HG02943 (cell line): ENCODE measurements at regions not wholly inside any gene's neighbourhood (a gene's known extent, or its start where the extent isn't known, plus 50 kb on each side); places are given as distances from the start of the nearest gene placed in this dataset.
"Not testable (repeated sequence)": the region's sequence is repeated elsewhere in the genome, so short reads cannot be mapped to it uniquely, and the experiment has no call there.

Source experiments
- ATAC-seq: cut with Tn5 transposase; IDR thresholded peaks from one replicate; pipeline ENCODE4 v1.9.1; 2021; ENCODE audit warnings: mild to moderate bottlenecking, low read depth, moderate library complexity; ENCODE audit not compliant: unreplicated experiment

- ATAC-seq, result no peak
Measured at GRCh38 chrX:38937400-38937799, 136.1 kb downstream of the MID1IP1 start.

DNA sequence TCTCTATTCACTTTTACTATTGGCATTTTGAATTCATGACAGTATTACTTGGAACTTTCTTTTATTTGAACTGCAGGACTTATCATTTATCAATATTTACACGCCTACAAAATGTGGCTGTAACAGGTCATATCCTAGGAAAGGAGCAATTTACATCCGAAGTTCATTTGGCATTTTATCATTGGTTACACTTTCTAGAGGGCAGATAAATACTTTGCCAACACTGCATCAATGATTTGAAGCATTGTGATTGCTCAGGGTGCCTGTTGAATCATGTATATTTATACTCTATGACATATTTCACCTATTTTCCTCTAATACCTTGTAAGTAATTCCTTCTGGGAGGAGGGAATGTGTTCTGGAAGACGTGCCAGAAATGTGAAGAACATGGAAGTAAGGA, 136.7 kb downstream of the MID1IP1 start:
- ATAC-seq, result no peak

GRCh38 chrX:38939067-38939466, 137.8 kb downstream of the MID1IP1 start:
- ATAC-seq, result no peak

- no peak for ATAC-seq
Measured at GRCh38 chrX:38940547-38940946, 139.3 kb downstream of the MID1IP1 start.

GRCh38 chrX:38941675-38942074, 140.4 kb downstream of the MID1IP1 start:
- ATAC-seq, result no peak

GRCh38 chrX:38943120-38943519, 141.9 kb downstream of the MID1IP1 start:
- no peak for ATAC-seq

GRCh38 chrX:38948046-38948445, 146.8 kb downstream of the MID1IP1 start:
- ATAC-seq, result no peak

DNA sequence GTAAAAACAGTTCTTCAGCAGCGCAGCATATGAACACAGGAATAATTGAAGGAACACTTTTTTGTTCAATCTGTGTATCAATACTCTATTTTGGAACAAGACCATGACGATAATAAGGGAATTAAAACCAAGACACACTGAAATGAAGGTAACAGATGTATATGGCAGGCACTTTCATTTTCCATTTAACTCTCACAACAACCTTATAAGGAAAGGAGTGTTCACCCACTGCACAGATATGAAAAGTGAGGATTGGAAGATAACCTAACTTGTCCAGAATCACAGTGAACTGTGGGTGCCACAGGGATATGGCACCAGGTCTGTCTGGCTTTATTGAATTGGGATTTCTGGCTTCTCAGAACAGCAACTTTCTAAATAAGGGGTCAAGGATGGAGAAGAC, 153.3 kb downstream of the MID1IP1 start:
- no peak for ATAC-seq

DNA sequence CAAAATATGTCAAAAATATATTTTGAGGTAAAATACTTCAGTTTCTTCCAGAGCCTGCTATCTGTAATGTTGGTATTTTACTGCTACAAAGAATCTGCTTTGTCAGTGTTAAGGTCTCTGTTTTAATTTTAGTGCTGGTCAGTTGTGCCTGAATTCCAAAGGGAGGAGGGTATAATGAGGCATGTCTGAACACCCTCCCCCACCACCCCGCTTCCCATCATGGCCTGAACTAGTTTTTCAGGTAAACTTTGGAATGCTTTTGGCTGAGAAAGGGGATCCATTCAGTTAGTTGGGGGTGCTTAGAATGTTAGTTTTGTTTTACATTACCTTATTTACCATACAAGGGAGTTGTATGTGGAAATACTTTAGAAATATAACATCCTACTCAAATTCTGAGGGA, 158.5 kb downstream of the MID1IP1 start:
- no peak for ATAC-seq

- ATAC-seq, result no peak
Measured at GRCh38 chrX:38960137-38960536, 158.9 kb downstream of the MID1IP1 start.

- ATAC-seq, result no peak
Measured at GRCh38 chrX:38961936-38962335, 160.7 kb downstream of the MID1IP1 start.

DNA sequence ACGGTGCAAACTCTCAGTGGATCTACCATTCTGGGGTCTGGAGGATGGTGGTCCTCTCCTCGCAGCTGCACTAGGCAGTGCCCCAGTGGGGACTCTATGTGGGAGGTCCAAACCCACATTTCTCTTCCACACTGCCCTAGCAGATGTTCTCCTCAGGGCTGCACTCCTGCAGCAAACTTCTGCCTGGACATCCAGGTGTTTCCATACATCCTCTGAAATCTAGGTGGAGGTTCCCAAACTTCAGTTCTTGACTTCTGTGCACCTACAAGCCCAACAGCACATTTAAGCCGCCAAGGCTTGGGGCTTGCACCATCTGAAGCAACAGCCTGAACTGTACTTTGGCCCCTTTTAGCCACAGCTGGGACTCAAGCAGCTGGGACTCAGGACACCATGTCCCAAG, 162.0 kb downstream of the MID1IP1 start:
- not testable (repeated sequence) for ATAC-seq

GRCh38 chrX:38965888-38966287, 164.6 kb downstream of the MID1IP1 start:
- no peak for ATAC-seq

GRCh38 chrX:38968344-38969216, 167.3 kb downstream of the MID1IP1 start:
- ATAC-seq, result no peak

DNA sequence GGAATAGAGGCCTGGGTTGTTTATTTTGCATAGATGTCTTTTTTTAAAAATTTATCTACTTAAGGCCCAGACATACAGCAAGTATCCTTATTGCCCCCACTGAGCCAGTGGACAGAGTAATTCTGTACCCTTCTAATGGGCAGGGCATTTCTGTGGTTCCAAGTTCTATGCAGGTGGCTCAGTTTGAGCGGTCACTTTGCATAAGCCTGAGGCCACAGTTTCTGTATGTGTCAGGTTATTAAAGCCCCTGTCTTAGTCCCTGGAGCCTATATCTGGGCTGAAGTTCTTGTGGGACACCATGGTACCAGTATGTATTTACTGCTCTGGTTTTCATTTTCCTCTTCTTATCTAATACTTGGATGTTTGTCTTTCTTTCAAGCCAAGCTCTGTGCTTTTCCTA, 168.8 kb downstream of the MID1IP1 start:
- ATAC-seq, result no peak

GRCh38 chrX:38970845-38971244, 169.6 kb downstream of the MID1IP1 start:
- no peak for ATAC-seq

DNA sequence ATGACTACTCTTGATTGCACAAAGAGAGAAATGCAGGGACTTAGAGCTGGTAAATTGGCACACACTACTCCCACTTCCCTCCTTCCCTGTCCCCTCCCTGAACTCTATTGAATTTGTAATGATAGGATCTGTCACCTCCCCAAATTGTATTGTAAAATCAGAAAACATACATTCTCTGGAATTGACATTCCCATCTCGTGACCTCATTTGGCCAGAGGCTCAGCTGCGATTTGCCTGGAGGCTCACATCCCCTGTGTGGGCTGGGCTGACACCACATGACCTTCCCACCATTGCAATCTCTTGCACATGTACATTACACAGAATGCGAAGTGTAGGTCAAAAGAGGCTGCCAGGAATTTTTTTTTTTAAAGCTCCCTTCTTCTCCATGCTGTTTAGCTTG, 172.1 kb downstream of the MID1IP1 start:
- ATAC-seq, result no peak

DNA sequence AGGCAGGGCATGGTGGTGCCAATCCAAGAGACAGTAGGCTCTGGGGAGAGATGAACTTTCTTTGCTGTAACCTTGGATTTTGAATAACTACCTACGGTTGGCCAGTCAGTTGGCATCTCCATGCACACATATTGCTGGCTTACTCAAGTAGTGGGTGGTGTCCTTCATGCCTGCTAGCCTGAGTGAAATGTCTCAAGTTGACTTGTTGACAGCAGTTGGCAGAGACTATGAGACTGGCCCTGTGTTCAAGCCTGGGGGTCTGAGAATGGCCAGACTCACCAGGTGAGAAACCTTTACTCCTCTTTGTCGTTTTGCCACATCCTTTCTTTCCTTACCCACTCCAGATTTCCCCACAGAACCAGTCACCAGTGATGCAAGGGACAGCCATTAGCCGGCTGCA, 173.3 kb downstream of the MID1IP1 start:
- no peak for ATAC-seq

- ATAC-seq, result no peak
Measured at GRCh38 chrX:38975368-38975942, 174.2 kb downstream of the MID1IP1 start.

DNA sequence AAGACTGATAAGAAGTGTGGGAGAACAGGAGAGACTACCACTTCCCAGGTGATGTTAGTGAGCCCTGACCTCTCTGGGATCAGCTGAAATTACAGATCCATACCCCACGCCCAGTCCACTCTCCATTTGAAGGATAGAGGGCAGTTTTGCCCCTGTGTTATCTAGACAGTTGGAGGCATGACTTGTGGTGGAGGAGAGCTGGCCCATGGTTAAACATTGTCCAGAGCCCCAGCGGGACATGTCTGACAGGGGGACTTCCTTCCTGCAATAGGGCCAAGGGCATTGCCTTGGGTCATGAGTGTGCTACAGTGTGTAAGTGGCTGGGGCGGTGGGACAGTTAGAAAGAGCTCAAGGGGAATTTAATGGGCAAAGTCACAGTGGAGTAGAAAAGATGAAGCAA, 181.1 kb downstream of the MID1IP1 start:
- peak; percentile 60 for ATAC-seq

- ATAC-seq, result no peak
Measured at GRCh38 chrX:38982843-38983242, 181.6 kb downstream of the MID1IP1 start.

GRCh38 chrX:38985375-38985774, 184.1 kb downstream of the MID1IP1 start:
- no peak for ATAC-seq
